CD8-positive, alpha-beta memory T cell (primary cell): ENCODE measurements at regions not wholly inside any gene's neighbourhood (a gene's known extent, or its start where the extent isn't known, plus 50 kb on each side); places are given as distances from the start of the nearest gene placed in this dataset.

Experiments
- CTCF ChIA-PET: fragments of 350-600 bp; sonication (Branson Sonifier 250); formaldehyde crosslinking; loops from one replicate; lab custom pipeline; 2021; ENCODE audit warnings: antibody characterized with exemption; lab: Charles Lee
- POLR2A ChIA-PET: fragments of 350-600 bp; sonication (Branson Sonifier 250); formaldehyde crosslinking; loops from one replicate; lab custom pipeline; 2021; ENCODE audit warnings: antibody characterized with exemption; lab: Charles Lee
- DNase-seq, 5 donors: peaks; one replicate each; pipeline versions ENCODE4 v3.0.0 to v3.0.0-alpha.2; 2020 to 2022; ENCODE audit warnings: mixed read lengths in 1 of 5
- H3K27ac ChIP-seq: one replicate; pipeline ENCODE4 v1.7.0; 2013; ENCODE audit warnings: low read depth, mild to moderate bottlenecking, low read length, moderate library complexity
- H3K27me3 ChIP-seq: 2 replicates; pipeline ENCODE4 v1.7.0; 2013; ENCODE audit warnings: low read length, mild to moderate bottlenecking; ENCODE audit not compliant: insufficient read depth, poor library complexity, severe bottlenecking
- H3K36me3 ChIP-seq: 2 replicates; pipeline ENCODE4 v1.7.0; 2013; ENCODE audit warnings: mild to moderate bottlenecking, low read length, moderate library complexity; ENCODE audit not compliant: insufficient read depth
- H3K4me1 ChIP-seq: 2 replicates; pipeline ENCODE4 v1.7.0; 2013; ENCODE audit warnings: mild to moderate bottlenecking, low read length, moderate library complexity; ENCODE audit not compliant: insufficient read depth
- H3K4me3 ChIP-seq: 2 replicates; pipeline ENCODE4 v1.7.0; 2013; ENCODE audit warnings: mild to moderate bottlenecking, low read length
- H3K9me3 ChIP-seq: 2 replicates; pipeline ENCODE4 v1.7.0; 2013; ENCODE audit warnings: mild to moderate bottlenecking, low read length
- H3K27ac Mint-ChIP-seq, 8 donors: one replicate each; pipeline ENCODE4 v1.8.0; 2020 to 2021; ENCODE audit warnings: mixed read lengths in 8 of 8, mild to moderate bottlenecking in 6 of 8, inconsistent platforms in 3 of 8, moderate library complexity in 3 of 8
- H3K27me3 Mint-ChIP-seq, 2 donors: one replicate each; pipeline ENCODE4 v1.8.0; 2020 to 2021; ENCODE audit warnings: mixed read lengths in 2 of 2, mild to moderate bottlenecking in 1 of 2, moderate library complexity in 1 of 2
- H3K36me3 Mint-ChIP-seq, 3 donors: one replicate each; pipeline ENCODE4 v1.8.0; 2020 to 2021; ENCODE audit warnings: mixed read lengths in 3 of 3, inconsistent platforms in 1 of 3, mild to moderate bottlenecking in 1 of 3
- H3K4me1 Mint-ChIP-seq, 3 donors: one replicate each; pipeline ENCODE4 v1.8.0; 2020 to 2021; ENCODE audit warnings: mixed read lengths in 3 of 3, inconsistent platforms in 1 of 3, mild to moderate bottlenecking in 1 of 3
- H3K4me3 Mint-ChIP-seq, 7 donors: one replicate each; pipeline ENCODE4 v1.8.0; 2020 to 2021; ENCODE audit warnings: mixed read lengths in 7 of 7, mild to moderate bottlenecking in 6 of 7, moderate library complexity in 4 of 7, inconsistent platforms in 2 of 7
- H3K9me3 Mint-ChIP-seq, 5 donors: one replicate each; pipeline ENCODE4 v1.8.0; 2020 to 2022; ENCODE audit warnings: mixed read lengths in 5 of 5, mild to moderate bottlenecking in 3 of 5, moderate library complexity in 2 of 5, inconsistent platforms in 1 of 5

- DNase-seq = no peak
- Histone ChIP-seq H3K36me3 (no peaks in the 10 kb centered on the region), H3K4me3 (no peak overlapping the region), H3K27me3 (no peaks in the 10 kb centered on the region), H3K9me3 (no peaks in the 10 kb centered on the region), H3K27ac (no peak overlapping the region), H3K4me1 (no peaks in the 10 kb centered on the region)
- H3K4me1 Mint-ChIP-seq = no peaks in the 10 kb centered on the region
- CTCF ChIA-PET = no interaction called here
- peaks cover 0 to 3% (median 0%) of the 10 kb centered on the region in 5 donors for H3K9me3 Mint-ChIP-seq
- H3K36me3 Mint-ChIP-seq = no peaks in the 10 kb centered on the region
- H3K27ac Mint-ChIP-seq = no peak overlapping the region
- H3K27me3 Mint-ChIP-seq = peaks cover 17 to 31% of the 10 kb centered on the region in 2 donors
- POLR2A ChIA-PET = no interaction called here
- H3K4me3 Mint-ChIP-seq = no peak overlapping the region
Measured at GRCh38 chr1:29650476-29650875, 414.2 kb downstream of the PTPRU start.

GRCh38 chr1:29650041-29650400 is 413.7 kb downstream of the PTPRU start:
- no peaks in the 10 kb centered on the region for H3K4me1 ChIP-seq
- H3K4me3 ChIP-seq = no peak overlapping the region
- Mint-ChIP-seq H3K4me3 (no peak overlapping the region), H3K9me3 (peaks cover 0 to 3% (median 0%) of the 10 kb centered on the region in 5 donors), H3K27ac (no peak overlapping the region), H3K27me3 (peaks cover 22 to 31% of the 10 kb centered on the region in 2 donors), H3K36me3 (no peaks in the 10 kb centered on the region), H3K4me1 (no peaks in the 10 kb centered on the region)
- H3K36me3 ChIP-seq = no peaks in the 10 kb centered on the region
- H3K27me3 ChIP-seq = no peaks in the 10 kb centered on the region
- DNase-seq = no peak
- ChIA-PET POLR2A (no interaction called here), CTCF (no interaction called here)
- no peaks in the 10 kb centered on the region for H3K9me3 ChIP-seq
- H3K27ac ChIP-seq = no peak overlapping the region

- peaks cover 0 to 3% (median 0%) of the 10 kb centered on the region in 5 donors for H3K9me3 Mint-ChIP-seq
- H3K27ac Mint-ChIP-seq = no peak overlapping the region
- H3K4me1 Mint-ChIP-seq = no peaks in the 10 kb centered on the region
- ChIA-PET POLR2A (no interaction called here), CTCF (no interaction called here)
- no peaks in the 10 kb centered on the region for H3K9me3 ChIP-seq
- H3K27me3 ChIP-seq = no peaks in the 10 kb centered on the region
- H3K4me3 ChIP-seq = no peak overlapping the region
- no peaks in the 10 kb centered on the region for H3K36me3 Mint-ChIP-seq
- peaks cover 23 to 31% of the 10 kb centered on the region in 2 donors for H3K27me3 Mint-ChIP-seq
- DNase-seq = no peak
- no peaks in the 10 kb centered on the region for H3K36me3 ChIP-seq
- H3K4me1 ChIP-seq = no peaks in the 10 kb centered on the region
- no peak overlapping the region for H3K4me3 Mint-ChIP-seq
- H3K27ac ChIP-seq = no peak overlapping the region
Measured at GRCh38 chr1:29649189-29650040, 413.1 kb downstream of the PTPRU start.

- POLR2A ChIA-PET = no interaction called here
- H3K27me3 ChIP-seq = no peaks in the 10 kb centered on the region
Measured at GRCh38 chr1:29648798-29649188, 412.5 kb downstream of the PTPRU start.

GRCh38 chr1:29648026-29648425 is 411.7 kb downstream of the PTPRU start:
- Mint-ChIP-seq H3K4me1 (no peaks in the 10 kb centered on the region), H3K9me3 (peaks cover 0 to 2% (median 0%) of the 10 kb centered on the region in 5 donors), H3K36me3 (no peaks in the 10 kb centered on the region), H3K4me3 (no peak overlapping the region), H3K27me3 (peaks cover 20 to 34% of the 10 kb centered on the region in 2 donors), H3K27ac (no peak overlapping the region)
- Histone ChIP-seq H3K27me3 (no peaks in the 10 kb centered on the region), H3K27ac (no peak overlapping the region), H3K4me3 (no peak overlapping the region), H3K4me1 (no peaks in the 10 kb centered on the region), H3K9me3 (no peaks in the 10 kb centered on the region), H3K36me3 (no peaks in the 10 kb centered on the region)
- no peak for DNase-seq
- CTCF ChIA-PET = no interaction called here
- POLR2A ChIA-PET = no interaction called here

More at GRCh38 chr1:29648798-29649188, 412.5 kb downstream of the PTPRU start:
- H3K27ac ChIP-seq = no peak overlapping the region
- no peaks in the 10 kb centered on the region for H3K9me3 ChIP-seq
- no peaks in the 10 kb centered on the region for H3K36me3 Mint-ChIP-seq
- peaks cover 22 to 31% of the 10 kb centered on the region in 2 donors for H3K27me3 Mint-ChIP-seq
- CTCF ChIA-PET = no interaction called here
- DNase-seq = no peak
- no peaks in the 10 kb centered on the region for H3K36me3 ChIP-seq
- no peak overlapping the region for H3K4me3 ChIP-seq
- no peaks in the 10 kb centered on the region for H3K4me1 Mint-ChIP-seq
- H3K27ac Mint-ChIP-seq = no peak overlapping the region
- H3K9me3 Mint-ChIP-seq = peaks cover 0 to 3% (median 0%) of the 10 kb centered on the region in 5 donors
- H3K4me1 ChIP-seq = no peaks in the 10 kb centered on the region
- no peak overlapping the region for H3K4me3 Mint-ChIP-seq

GRCh38 chr1:29647581-29647980 is 411.3 kb downstream of the PTPRU start:
- no peak overlapping the region for H3K4me3 Mint-ChIP-seq
- ChIA-PET CTCF (no interaction called here), POLR2A (no interaction called here)

GRCh38 chr1:29646161-29646775 is 409.9 kb downstream of the PTPRU start:
- H3K4me3 Mint-ChIP-seq = no peak overlapping the region
- POLR2A ChIA-PET = no interaction called here
- no peaks in the 10 kb centered on the region for H3K27me3 ChIP-seq
- no peak overlapping the region for H3K27ac ChIP-seq
- no peak overlapping the region for H3K27ac Mint-ChIP-seq
- no peaks in the 10 kb centered on the region for H3K36me3 Mint-ChIP-seq
- H3K4me1 ChIP-seq = no peaks in the 10 kb centered on the region
- H3K9me3 ChIP-seq = no peaks in the 10 kb centered on the region
- CTCF ChIA-PET = no interaction called here
- no peaks in the 10 kb centered on the region for H3K4me1 Mint-ChIP-seq
- no peaks in the 10 kb centered on the region for H3K36me3 ChIP-seq
- H3K27me3 Mint-ChIP-seq = peaks cover 18 to 34% of the 10 kb centered on the region in 2 donors
- H3K9me3 Mint-ChIP-seq = peaks cover 0 to 2% (median 0%) of the 10 kb centered on the region in 5 donors
- H3K4me3 ChIP-seq = no peak overlapping the region
- no peak for DNase-seq

More at GRCh38 chr1:29647581-29647980, 411.3 kb downstream of the PTPRU start:
- Histone ChIP-seq H3K4me3 (no peak overlapping the region), H3K27me3 (no peaks in the 10 kb centered on the region), H3K9me3 (no peaks in the 10 kb centered on the region), H3K4me1 (no peaks in the 10 kb centered on the region), H3K36me3 (no peaks in the 10 kb centered on the region), H3K27ac (no peak overlapping the region)
- no peak for DNase-seq
- no peaks in the 10 kb centered on the region for H3K36me3 Mint-ChIP-seq
- peaks cover 20 to 35% of the 10 kb centered on the region in 2 donors for H3K27me3 Mint-ChIP-seq
- H3K9me3 Mint-ChIP-seq = peaks cover 0 to 2% (median 0%) of the 10 kb centered on the region in 5 donors
- H3K27ac Mint-ChIP-seq = no peak overlapping the region
- no peaks in the 10 kb centered on the region for H3K4me1 Mint-ChIP-seq

- ChIA-PET POLR2A (no interaction called here), CTCF (no interaction called here)
- H3K27ac ChIP-seq = no peak overlapping the region
- no peak for DNase-seq
- H3K4me1 ChIP-seq = no peaks in the 10 kb centered on the region
- H3K27me3 ChIP-seq = no peaks in the 10 kb centered on the region
- no peaks in the 10 kb centered on the region for H3K36me3 ChIP-seq
- Mint-ChIP-seq H3K9me3 (peaks cover 0 to 2% (median 0%) of the 10 kb centered on the region in 5 donors), H3K36me3 (no peaks in the 10 kb centered on the region), H3K27ac (no peak overlapping the region), H3K4me1 (no peaks in the 10 kb centered on the region), H3K27me3 (peaks cover 17 to 29% of the 10 kb centered on the region in 2 donors), H3K4me3 (no peak overlapping the region)
- H3K9me3 ChIP-seq = no peaks in the 10 kb centered on the region
- no peak overlapping the region for H3K4me3 ChIP-seq
Measured at GRCh38 chr1:29645586-29645985, 409.3 kb downstream of the PTPRU start.
